SK-N-DZ (cell line): ENCODE measurements at regions not wholly inside any gene's neighbourhood (a gene's known extent, or its start where the extent isn't known, plus 50 kb on each side); places are given as distances from the start of the nearest gene placed in this dataset.

Experiments
- DNase-seq: peaks from one replicate; pipeline ENCODE4 v3.0.0-alpha.2; 2015; ENCODE audit warnings: low spot score
- small RNA-seq, 2 experiments: library from RNA; depleted of rRNA; stranded (forward); fragments of <200 nt; gene quantifications; one replicate each; pipeline ENCODE3, GENCODE V24; 2014

- no peak for DNase-seq
These were observed 183.7 kb downstream of the FGFR2 start for GRCh38 chr10:121414366-121415062.

GRCh38 chr10:121415063-121415399, 183.2 kb downstream of the FGFR2 start:
- no peak for DNase-seq

- DNase-seq = no peak
These were observed 182.2 kb downstream of the FGFR2 start for GRCh38 chr10:121416071-121416470.

GRCh38 chr10:121417298-121417697, 180.9 kb downstream of the FGFR2 start:
- no peak for DNase-seq

- DNase-seq = no peak
These were observed 180.0 kb downstream of the FGFR2 start for GRCh38 chr10:121418126-121418777.

GRCh38 chr10:121420006-121420405, 178.2 kb downstream of the FGFR2 start:
- no peak for DNase-seq

- DNase-seq = no peak
These were observed 176.1 kb downstream of the FGFR2 start for GRCh38 chr10:121422096-121422495.

GRCh38 chr10:121425623-121426022, 172.6 kb downstream of the FGFR2 start:
- no peak for DNase-seq

- DNase-seq = no peak
These were observed 171.9 kb downstream of the FGFR2 start for GRCh38 chr10:121426307-121426706.

Small RNA genes lying in the stretch of these regions (small RNA-seq; reads per million reads assigned to genes)
- gene RN7SKP167 = 0 to 0.40 reads per million in 2 experiments
